Stimulated activated CD4-positive, alpha-beta T cell treated with anti-CD3 and anti-CD28 coated beads, Interleukin-4, amount 100 ng/mL, for 4 hours (primary cell): ENCODE measurements at regions not wholly inside any gene's neighbourhood (a gene's known extent, or its start where the extent isn't known, plus 50 kb on each side); places are given as distances from the start of the nearest gene placed in this dataset.

Experiments used
- DNase-seq, 2 experiments: peaks; one replicate each; pipeline ENCODE4 v3.0.0-alpha.2; 2020

DNA sequence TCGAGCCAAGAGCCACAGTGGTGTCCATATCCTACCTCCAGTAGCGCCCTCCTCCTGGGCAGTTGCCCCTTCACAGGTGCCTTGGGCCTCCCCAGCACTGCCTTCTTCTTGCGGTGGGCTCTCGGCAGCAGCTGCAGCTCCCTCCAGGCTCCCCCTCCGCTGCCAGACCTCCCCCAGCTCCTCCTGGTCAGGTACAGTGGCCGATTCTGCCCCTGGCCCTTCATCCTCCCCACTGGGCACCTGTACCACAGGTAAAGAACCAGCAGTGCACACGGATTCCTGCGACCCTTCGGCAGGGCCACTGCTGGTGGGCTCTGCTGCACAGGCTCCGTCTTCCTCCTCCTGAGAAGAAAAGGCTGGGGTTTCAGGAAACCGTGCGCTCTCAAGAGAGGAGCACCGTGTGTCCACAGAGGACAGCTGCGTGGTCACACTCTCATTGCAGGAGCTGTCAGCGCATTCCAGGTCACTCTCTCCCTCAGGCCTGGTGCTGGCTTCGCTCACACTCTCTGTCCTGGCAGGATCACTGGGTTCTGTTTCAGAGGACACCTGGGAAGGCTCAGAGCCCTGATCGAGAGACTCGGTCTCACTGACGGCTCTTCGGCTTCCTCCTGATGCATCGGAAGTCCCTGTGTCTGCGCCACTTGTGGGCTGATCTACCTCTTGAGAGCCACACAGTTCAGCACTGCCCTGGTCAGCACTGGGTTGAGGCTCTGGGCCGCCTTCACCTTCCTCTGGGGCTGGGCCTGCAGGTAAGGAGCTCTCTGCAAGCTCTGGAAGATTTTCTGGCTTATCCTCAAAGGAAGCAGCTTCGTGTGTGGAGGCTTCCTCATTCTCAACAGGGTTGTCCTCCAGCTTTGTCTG is 147.4 kb upstream of the STK17B start:
- DNase-seq = no peak

DNA sequence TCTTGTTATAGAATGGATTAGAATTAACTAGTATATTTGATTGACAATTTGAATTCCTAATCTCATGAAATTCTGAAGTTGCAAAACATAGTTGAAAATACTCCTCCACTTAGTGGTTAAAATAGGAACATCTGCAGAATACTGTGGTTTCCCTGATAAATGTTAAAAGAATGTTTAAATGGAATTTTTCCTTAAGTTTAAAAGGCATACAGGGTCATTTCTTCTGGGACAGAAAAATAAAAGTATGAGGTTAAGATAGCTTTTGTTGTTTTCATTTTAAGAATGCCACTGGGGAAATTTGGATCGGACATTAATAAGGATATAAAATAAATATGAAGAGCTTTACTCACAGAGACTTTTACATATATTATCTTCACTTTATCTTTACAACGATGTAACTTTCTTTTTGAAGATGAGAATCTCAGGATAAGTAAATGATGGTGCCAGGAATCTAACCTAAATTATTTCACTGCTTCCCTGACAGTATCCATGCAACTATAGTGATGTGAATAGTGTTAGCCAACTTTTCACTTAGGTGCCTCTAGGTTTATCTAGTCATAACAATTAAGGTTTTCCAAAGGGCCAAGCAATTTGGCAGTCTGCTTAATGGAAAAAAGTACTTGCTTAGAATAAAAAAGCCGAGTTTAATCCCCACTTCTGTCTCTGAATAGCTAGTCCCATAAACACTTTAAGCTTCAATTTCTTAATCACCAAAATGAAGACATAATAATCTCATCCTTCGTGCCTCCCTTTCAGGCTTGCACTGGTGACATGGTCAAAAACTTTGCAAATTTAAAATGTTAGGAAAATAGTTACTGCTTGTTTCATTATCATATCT is 151.8 kb upstream of the STK17B start:
- DNase-seq = no peak

DNA sequence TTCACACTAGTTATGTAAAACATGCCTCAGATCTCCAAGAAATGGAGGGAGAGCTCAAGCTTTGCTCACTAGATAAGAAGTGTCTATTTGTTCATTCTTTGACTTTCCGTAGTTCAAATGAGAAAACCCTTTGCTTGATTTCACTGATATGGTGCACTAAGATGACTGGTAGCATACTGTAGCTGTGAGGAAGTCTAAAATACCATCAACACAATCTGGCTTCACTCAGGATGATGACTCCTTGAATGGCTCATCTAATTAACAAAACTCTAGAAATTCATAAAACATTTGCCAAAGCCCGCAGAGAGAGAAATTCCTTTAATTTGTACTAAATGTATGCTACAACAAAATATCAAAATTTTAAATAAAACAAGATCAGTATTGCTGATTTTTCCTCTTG is 152.8 kb upstream of the STK17B start:
- DNase-seq = no peak

DNA sequence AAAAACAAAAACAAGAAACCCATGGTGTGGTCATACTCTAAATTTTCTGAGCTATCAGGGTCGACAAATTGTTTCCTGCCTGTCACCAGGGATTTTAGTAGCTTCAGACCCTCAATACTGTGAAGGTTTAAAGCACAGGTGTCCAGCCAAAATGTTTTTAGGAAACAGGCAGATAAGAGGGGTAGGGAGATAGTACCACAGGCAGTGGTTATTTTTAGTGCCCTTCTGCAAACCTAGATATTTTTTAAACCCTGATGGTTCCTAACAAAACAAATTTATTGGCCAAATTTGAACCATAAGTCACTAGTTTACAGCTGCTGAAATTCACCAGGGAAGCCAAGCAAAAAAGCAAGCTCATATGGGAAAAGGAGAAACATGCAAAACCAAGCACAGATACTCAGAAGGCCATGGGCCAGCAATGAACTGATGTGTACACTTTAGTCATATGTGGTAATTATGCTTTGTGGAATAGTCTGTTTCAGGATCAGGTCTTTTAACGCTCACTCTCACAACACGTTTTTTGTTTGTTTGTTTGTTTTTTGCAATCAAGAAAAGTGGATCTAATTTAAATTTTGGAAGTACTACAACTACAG is 156.8 kb upstream of the STK17B start:
- DNase-seq = no peak

DNA sequence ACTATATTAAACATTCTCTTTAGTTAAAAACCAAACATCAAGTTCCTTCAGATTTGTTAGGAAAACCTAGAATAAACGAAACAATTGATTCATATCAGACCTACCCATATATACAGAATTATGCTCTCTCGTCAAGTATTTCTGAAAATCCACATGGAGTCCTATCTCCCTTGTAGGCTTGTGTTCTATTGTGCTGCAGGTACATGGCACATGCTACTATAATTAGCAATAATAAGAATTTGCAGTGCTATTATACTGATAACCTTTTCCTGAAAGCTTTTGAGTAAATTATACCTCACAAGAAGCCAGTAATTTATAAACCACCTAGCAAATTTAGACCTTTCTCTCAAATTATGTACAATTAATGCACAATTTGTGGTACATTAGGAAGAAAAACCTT is 158.6 kb upstream of the STK17B start:
- no peak for DNase-seq

DNA sequence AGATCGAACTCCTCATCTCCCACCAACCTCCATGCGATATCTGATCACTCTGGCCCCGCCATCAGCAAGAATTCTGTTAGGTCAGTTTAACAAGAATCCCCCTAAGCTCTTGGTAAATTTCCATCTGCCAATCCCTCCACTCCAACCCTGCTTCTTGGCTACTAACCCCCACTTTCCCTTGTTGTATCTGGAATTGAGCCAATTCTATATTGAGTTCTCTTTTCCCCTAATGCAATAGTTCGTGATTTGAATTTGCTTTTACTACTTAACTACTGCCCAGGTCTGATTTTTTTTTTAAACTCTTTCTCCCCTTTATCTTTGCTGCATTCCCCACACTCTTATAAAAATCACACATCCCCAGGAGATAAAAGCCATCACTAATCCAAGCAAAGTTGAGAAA is 159.3 kb upstream of the STK17B start:
- DNase-seq = no peak

DNA sequence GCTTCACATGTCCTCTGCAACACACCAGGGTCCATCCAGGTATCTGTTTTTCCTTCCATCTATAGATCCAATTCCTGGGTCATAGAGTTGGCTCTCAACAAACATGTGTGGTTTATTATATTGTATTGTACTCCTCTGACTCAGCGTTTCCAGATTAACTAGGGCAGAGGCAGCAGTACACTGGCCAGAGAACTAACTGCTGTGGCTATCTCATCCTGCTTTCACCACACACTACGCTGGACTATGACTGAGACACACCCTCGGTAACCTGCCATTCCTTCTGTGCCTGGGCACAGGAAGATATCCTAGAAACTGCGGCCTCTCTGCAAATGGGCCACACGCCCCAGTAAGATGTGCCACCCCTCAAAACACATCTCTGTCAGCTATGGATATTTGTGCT is 159.8 kb upstream of the STK17B start:
- DNase-seq = no peak

DNA sequence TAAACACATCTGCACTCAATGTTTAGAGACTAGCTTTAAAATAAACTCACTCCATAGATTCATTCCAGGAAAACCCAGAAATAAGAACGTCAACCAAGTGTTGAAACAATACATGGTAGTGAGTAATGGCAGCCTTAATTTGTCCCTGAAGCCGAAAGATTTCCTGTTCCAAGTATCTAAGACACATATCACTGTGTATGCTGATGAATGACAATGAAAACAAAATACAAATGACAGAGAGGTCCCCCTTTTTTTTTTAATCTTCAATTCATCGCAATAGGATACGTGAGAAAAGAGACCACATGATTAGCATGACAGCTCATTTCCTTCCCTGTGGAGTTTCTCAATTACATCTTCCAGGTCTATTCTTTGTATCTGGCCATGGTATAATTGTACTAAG is 160.5 kb upstream of the STK17B start:
- no peak for DNase-seq

DNA sequence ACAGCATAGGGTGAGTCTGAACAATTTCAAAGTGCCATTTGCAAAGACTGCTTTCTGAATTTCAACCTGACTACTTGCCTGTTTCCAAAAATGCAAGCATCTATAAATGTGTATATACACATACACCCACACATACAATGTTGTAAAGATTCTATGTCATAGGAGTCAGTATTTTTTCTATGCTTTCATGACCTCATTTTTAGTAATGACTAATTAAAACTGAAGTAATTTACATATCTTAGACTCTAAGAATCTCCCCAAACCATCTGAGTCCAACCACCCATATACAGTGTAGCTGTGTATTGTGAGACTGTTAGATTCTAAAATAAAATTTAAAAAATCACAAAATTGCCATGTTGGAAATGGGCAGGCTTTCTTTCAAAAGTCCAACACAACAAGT is 162.0 kb upstream of the STK17B start:
- no peak for DNase-seq

DNA sequence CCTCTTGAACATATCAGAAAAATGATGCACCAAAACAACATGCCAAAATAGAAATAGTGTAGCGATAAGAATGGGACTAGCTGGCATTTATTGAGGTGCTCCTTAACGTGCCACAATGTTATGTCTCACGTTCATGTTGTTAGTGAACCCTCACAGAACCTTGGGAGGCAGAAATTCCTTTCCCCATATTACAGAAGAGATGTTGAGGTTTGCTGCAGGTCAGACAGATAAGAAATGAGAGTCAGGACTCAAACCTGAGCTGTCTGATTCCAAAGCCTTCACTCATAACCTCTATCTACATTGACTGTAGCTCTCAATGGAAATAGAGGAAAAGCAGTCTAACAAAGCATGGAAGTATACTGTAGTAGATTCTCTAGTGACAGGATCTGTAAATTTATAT is 163.3 kb upstream of the STK17B start:
- DNase-seq = no peak

DNA sequence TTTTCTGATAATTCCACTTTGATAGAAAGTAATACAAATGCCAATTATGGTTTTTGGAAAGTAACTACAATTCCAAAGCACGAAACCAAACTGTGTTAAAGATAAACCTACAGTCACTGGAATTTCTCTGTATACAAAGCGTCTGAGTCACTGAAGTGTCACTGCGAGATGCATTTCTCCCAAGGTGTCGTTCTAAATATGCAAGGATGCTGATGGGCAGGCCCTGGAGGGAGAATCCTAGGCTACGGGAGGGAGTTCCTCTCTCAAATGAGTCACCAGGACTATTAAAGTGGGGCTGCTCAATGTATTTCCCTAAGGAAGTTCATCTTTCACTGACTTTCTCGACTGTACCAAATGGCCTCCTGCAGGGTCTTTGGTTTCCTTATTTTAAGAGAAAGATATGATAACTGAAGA is 163.8 kb upstream of the STK17B start:
- DNase-seq = no peak

DNA sequence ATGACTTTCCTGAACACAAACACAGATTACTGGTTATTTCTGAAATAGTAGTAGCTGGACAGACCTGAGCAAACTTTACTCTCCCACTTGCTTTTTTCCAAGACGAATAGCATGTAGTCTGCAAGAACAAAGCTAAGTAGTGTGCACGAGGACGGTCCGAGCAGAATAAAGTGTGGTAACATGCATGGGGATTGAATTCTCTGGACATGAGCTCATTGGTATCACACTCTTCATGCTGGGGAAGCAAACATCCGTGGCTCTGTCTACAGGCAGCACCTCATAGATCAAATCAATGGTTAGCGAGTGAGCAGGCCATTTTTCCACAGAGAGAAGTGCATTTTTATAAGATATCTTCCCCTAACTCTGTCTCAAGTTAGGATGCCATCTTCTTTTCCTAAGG is 164.8 kb upstream of the STK17B start:
- DNase-seq = no peak

DNA sequence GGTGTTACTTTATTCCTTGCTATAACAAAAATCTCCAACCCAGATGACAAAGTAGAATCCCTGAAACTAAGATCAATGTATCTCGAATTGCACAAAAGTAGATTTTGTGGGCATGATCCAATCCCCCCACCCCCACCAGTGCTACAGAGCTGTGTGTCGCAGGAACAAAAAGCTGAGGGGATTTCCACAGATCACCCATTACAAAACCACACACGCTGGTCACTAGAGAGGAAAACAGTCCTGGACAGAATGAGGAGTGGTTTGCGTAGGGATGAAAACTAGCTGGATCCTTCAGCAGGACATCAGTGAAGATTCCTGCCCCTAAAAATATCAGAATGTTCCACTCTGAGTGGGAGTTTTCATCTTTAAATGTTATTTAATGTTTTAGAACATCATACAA is 165.3 kb upstream of the STK17B start:
- DNase-seq = no peak

DNA sequence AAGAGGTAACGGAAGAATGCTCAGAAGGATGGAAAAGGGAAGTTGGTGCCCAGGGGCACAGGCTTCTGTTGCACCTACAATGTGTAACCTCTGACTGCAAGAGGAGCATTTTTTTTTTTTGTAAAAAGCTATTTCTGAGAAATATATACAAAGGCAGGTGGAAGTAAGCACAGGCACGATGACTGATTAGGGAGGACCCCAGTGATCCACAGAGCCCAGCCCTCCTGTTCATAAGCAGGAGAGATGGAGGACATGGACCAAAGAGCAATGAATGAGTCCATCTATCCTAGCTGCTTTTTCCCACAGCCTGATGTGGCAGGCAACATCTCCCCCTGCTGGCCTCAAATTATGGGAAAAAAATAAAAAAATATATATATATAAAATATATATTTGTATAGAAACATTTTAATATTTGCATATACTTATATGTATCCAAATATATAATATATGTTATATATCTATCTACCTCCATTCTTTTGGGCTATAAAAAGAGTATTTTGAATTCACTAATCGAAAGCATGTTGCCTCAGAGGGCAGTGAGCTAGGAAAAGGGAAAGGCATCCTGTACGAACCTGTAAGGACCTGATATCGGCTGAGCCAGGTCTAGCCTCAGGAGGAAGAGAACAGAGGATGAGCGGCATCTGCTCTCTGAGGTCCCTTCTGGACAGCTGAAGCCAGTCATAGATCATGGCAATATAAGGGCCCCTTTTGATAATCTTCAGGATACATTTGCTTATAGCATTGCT is 166.0 kb upstream of the STK17B start:
- DNase-seq = peak; percentile 3 to 6

DNA sequence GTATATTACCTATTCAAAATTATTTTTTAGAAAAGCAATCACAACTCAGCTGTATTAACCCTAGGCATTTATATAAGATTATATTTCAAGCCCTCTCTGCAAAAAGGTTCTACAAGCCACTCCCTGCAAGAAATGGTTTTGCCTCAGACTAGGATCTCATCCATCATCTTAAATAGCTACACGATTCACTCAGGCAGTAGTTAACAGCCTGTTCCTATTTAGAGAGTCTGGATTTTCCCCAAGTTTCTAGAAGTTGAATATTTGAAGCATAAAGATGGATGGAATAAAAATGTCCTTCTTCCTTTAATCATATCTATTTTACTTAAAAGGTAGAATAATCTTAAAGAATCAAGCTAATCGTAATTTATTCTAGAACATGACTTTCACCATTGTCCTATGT is 167.1 kb upstream of the STK17B start:
- DNase-seq = no peak

DNA sequence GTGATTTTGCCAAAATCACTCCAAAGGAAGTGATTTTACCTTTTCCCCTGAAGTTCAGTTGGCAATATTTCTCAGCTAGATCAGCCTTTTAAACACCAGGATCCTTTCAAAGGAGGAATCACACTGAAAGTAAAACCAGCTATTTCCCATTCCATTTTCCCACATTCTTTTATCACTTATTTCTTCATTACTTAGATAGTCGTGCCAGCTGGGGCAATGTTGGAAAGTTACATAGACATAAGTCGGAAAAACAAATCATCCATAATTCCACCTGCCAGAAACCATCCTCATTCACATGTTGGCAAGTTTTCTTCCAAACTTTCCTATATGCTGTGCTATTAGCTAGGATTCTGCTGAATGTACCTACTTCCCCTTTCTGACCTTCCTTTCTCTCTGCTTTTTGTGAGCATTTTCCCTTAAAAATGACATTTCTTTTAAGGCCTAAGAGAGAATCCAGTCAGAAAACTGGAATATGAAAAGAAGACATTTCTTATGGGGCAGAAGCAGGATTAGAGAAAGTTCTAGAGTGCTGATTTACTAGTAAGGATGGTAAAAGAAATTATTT is 170.0 kb upstream of the STK17B start:
- DNase-seq = no peak

DNA sequence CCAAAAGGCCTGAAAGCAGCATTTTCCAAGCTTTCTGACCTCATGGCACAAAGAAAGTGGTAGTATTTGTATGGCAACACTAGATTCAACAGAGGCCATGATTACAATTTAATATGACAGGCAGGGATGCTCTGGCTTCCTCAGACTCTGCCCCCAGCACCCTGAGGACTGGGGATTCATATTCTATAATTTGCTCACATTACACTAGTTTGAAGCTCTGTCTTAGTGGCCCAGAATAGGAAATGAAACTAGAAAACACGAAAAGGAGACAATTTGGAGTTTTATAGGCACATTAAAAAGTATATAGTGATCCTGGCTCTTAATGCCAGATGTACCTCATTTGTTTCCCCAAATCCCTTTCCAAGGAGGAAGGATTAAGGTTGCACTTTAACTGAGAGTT is 173.0 kb upstream of the STK17B start:
- DNase-seq = no peak

DNA sequence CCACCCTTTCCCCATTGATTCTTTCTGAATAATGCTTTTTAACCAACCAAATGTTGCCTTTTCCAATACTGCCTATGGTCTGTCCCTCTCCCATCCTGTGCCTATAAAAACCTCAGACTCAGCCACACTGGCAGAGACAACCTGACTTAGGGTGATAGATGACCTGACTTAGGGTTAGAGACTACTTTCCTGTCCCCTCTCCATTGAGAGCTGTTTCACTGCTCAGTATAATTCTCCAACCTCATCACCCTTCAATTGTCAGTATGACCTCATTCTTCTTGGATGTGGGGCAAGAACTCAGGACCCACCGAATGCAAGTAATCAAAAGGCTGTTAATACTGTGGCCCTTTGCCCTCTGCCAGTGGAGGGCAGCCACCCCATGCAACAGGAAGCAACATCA is 182.3 kb upstream of the STK17B start:
- DNase-seq = no peak

DNA sequence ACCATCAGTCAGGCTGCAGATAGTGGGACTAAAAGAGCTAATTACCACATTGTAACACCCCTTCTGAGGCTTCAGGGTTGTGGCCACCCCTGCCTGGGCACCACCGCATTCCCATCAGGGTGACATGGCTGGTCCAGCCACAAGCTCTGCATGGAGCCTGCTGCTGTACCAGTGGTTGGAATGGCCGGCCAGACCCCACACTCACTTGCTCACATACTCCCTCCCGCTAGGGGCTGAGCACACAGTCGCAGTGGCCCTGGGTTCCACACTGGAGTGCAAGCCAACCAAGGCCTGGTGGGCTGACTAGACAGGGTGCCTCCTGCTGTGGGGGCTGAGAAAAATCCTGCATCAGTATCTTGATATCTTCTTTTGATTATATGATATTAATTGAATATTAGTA is 182.8 kb upstream of the STK17B start:
- no peak for DNase-seq

DNA sequence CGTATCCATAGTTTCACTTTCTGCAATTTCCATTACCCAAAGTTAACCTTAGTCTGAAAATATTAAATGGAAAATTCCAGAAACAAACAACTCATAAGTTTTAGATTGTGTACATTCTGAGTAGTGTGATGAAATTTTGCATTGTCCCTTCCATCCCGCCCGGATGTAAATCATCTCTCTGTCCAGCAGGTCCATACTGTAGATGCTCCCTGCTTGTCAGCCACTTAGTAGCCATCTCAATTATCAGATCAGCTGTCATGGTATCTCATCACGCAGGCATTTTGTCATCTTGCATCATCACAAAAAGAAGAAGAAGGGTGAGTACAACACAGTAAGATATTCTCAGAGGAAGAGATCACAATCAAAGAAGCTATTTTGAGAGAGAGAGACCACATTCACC is 185.0 kb upstream of the STK17B start:
- DNase-seq = no peak

DNA sequence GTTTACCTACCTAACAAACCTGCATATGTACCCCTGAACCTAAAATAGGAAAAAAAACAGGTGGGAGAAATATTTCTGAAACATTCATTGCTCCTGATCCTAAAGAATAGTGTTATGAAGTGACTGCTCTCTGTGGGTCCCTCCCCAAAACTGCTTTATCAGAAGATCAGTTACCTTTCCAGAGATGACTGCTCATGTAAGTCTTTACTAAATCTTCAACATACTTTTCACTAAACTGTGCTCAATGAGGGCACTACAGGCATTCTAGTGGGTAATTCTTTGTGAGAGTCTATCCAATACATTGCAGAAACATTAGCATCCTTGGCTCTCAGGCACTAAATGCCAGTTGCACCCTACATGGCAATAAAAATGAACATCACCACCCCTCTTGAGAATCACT is 189.3 kb upstream of the STK17B start:
- DNase-seq = no peak

DNA sequence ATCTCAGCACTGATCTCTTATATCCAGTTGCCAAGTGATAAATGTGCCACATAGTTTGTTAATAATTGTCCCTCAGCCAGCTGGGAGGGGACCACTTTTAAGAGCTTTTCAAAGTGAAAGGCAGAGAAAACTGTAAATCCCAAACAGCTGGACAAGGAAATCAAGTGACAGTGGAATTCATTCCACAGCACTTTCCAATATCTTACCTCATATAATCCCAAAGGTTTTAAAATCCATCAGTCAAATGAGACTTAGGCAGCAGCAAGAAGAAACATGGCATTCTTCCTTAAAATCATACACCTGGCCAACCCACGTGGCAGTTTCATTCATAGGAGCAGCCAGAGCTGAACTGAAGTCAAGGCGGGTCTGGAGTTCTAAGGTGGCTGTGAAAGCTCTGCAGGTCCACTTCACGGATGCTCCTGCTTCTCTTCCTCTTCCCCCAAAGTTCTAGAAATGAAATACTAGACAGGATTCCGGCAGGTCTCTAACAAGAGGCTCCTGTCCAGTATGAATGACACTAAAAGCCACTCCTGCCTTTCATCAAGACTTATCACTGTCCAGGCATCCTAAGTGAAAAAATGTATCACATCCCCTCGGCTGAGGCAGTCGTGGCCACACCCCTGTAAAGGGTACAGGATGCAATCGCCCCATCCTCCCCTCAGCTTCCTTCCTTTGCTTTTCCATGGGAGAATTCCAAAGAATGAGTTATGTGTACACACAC is 190.4 kb upstream of the STK17B start:
- DNase-seq = no peak
